ENCODE measurements at regions not wholly inside any gene's neighbourhood (a gene's known extent, or its start where the extent isn't known, plus 50 kb on each side); places are given as distances from the start of the nearest gene placed in this dataset.

- no peak for DNase-seq (ENCODE audit: low read depth in 2 of 2)
Measured at GRCh38 chr4:126037231-126037630, 722.5 kb downstream of the FAT4 start.

GRCh38 chr4:126038502-126039144, 723.9 kb downstream of the FAT4 start:
- no peak for DNase-seq (ENCODE audit: low read depth in 2 of 2)

- no peak for DNase-seq (ENCODE audit: low read depth in 2 of 2)
Measured at GRCh38 chr4:126046081-126046614, 731.4 kb downstream of the FAT4 start.

- DNase-seq (ENCODE audit: low read depth in 2 of 2): no peak
Measured at GRCh38 chr4:126047114-126047513, 732.4 kb downstream of the FAT4 start.

GRCh38 chr4:126051689-126052424, 737.1 kb downstream of the FAT4 start:
- DNase-seq (ENCODE audit: low read depth in 2 of 2): no peak

GRCh38 chr4:126056116-126056650, 741.4 kb downstream of the FAT4 start:
- DNase-seq (ENCODE audit: low read depth in 2 of 2): no peak

GRCh38 chr4:126057371-126057770, 742.6 kb downstream of the FAT4 start:
- no peak for DNase-seq (ENCODE audit: low read depth in 2 of 2)

GRCh38 chr4:126058596-126058995, 743.8 kb downstream of the FAT4 start:
- DNase-seq (ENCODE audit: low read depth in 2 of 2): no peak

- no peak for DNase-seq (ENCODE audit: low read depth in 2 of 2)
Measured at GRCh38 chr4:126061655-126062054, 746.9 kb downstream of the FAT4 start.

- no peak for DNase-seq (ENCODE audit: low read depth in 2 of 2)
Measured at GRCh38 chr4:126065016-126065415, 750.3 kb downstream of the FAT4 start.

GRCh38 chr4:126071346-126072333, 756.9 kb downstream of the FAT4 start:
- DNase-seq (ENCODE audit: low read depth in 2 of 2): no peak

GRCh38 chr4:126081336-126081735, 766.6 kb downstream of the FAT4 start:
- no peak for DNase-seq (ENCODE audit: low read depth in 2 of 2)

- DNase-seq (ENCODE audit: low read depth in 2 of 2): no peak
Measured at GRCh38 chr4:126086041-126086440, 771.3 kb downstream of the FAT4 start.

GRCh38 chr4:126087101-126087500, 772.3 kb downstream of the FAT4 start:
- no peak for DNase-seq (ENCODE audit: low read depth in 2 of 2)

GRCh38 chr4:126097155-126097799, 782.5 kb downstream of the FAT4 start:
- no peak for DNase-seq (ENCODE audit: low read depth in 2 of 2)

GRCh38 chr4:126106658-126107057, 791.9 kb downstream of the FAT4 start:
- no peak for DNase-seq (ENCODE audit: low read depth in 2 of 2)

- no peak for DNase-seq (ENCODE audit: low read depth in 2 of 2)
Measured at GRCh38 chr4:126109836-126110235, 795.1 kb downstream of the FAT4 start.

- DNase-seq (ENCODE audit: low read depth in 2 of 2): no peak
Measured at GRCh38 chr4:126113058-126113457, 798.3 kb downstream of the FAT4 start.

- DNase-seq (ENCODE audit: low read depth in 2 of 2): no peak
Measured at GRCh38 chr4:126123611-126124325, 809.0 kb downstream of the FAT4 start.

- DNase-seq (ENCODE audit: low read depth in 2 of 2): no peak
Measured at GRCh38 chr4:126124818-126125217, 810.1 kb downstream of the FAT4 start.

GRCh38 chr4:126130215-126130614, 815.5 kb downstream of the FAT4 start:
- no peak for DNase-seq (ENCODE audit: low read depth in 2 of 2)

Data from stimulated activated CD8-positive, alpha-beta memory T cell treated with anti-CD3 and anti-CD28 coated beads, Interleukin-15, amount 100 ng/mL, for 48 hours (primary cell).